ENCODE measurements at regions not wholly inside any gene's neighbourhood (a gene's known extent, or its start where the extent isn't known, plus 50 kb on each side); places are given as distances from the start of the nearest gene placed in this dataset.

DNA sequence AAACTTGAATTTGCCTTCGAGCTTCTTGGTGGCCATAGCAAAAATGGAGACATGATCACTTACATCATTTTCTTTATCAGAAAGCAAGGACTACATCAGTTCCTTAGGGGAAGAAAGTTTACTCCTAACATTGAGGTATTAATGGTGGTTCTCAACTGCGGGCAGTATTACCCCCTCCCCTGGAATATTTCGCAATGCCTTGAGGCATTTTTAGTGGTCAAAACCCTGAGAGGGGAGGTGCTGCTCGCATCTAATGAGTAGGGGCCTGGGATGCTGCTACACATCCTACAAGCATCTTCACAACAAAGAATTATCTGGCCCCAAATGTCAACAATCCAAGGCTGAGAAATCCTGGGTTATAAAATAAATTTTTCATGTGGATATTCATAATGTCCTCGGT is 222.2 kb upstream of the TSHZ2 start:
- TF ChIP-seq, protein P1, sequence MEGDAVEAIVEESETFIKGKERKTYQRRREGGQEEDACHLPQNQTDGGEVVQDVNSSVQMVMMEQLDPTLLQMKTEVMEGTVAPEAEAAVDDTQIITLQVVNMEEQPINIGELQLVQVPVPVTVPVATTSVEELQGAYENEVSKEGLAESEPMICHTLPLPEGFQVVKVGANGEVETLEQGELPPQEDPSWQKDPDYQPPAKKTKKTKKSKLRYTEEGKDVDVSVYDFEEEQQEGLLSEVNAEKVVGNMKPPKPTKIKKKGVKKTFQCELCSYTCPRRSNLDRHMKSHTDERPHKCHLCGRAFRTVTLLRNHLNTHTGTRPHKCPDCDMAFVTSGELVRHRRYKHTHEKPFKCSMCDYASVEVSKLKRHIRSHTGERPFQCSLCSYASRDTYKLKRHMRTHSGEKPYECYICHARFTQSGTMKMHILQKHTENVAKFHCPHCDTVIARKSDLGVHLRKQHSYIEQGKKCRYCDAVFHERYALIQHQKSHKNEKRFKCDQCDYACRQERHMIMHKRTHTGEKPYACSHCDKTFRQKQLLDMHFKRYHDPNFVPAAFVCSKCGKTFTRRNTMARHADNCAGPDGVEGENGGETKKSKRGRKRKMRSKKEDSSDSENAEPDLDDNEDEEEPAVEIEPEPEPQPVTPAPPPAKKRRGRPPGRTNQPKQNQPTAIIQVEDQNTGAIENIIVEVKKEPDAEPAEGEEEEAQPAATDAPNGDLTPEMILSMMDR (IDR thresholded peaks at IDR 0.05; ENCODE audit: low read length), result no peak
- TF ChIP-seq EZH2 (optimal IDR thresholded peaks at IDR 0.05; ENCODE audit: low read depth, low read length) (no peak), EZH2phosphoT487 (IDR thresholded peaks at IDR 0.05; ENCODE audit: low read length) (no peak)

All from MM.1S (cell line).